Stimulated activated naive B cell treated with anti-CD40 and anti-IgM and Interleukin-4, amounts not matched to agents 10 μg/mL and 1 μg/mL and 100 μg/mL, for 72 hours (primary cell): ENCODE measurements at regions not wholly inside any gene's neighbourhood (a gene's known extent, or its start where the extent isn't known, plus 50 kb on each side); places are given as distances from the start of the nearest gene placed in this dataset.

Source experiments
- ATAC-seq, 2 donors: fragments of 150-1000 bp; cut with Tn5 transposase; replicated peaks; 2 replicates each; pipeline ENCODE4 v1.10.0; 2021; ENCODE audit warnings: moderate library complexity in 1 of 2
- DNase-seq: peaks from one replicate; pipeline ENCODE4 v3.0.0; 2021
- H3K27ac Mint-ChIP-seq: one replicate; pipeline ENCODE4 v1.8.0; 2022; ENCODE audit warnings: mild to moderate bottlenecking, mixed read lengths
- H3K27me3 Mint-ChIP-seq, 2 donors: one replicate each; pipeline ENCODE4 v1.8.0; 2022; ENCODE audit warnings: mixed read lengths in 2 of 2
- H3K36me3 Mint-ChIP-seq, 2 donors: one replicate each; pipeline ENCODE4 v1.8.0; 2022; ENCODE audit warnings: mixed read lengths in 2 of 2, mild to moderate bottlenecking in 1 of 2
- H3K4me1 Mint-ChIP-seq, 2 donors: one replicate each; pipeline ENCODE4 v1.8.0; 2022; ENCODE audit warnings: mixed read lengths in 2 of 2, mild to moderate bottlenecking in 1 of 2
- H3K4me3 Mint-ChIP-seq, 2 donors: one replicate each; pipeline ENCODE4 v1.8.0; 2022; ENCODE audit warnings: mild to moderate bottlenecking in 2 of 2, mixed read lengths in 2 of 2, moderate library complexity in 1 of 2
- H3K9me3 Mint-ChIP-seq, 2 donors: one replicate each; pipeline ENCODE4 v1.8.0; 2022; ENCODE audit warnings: mixed read lengths in 2 of 2, mild to moderate bottlenecking in 1 of 2

DNA sequence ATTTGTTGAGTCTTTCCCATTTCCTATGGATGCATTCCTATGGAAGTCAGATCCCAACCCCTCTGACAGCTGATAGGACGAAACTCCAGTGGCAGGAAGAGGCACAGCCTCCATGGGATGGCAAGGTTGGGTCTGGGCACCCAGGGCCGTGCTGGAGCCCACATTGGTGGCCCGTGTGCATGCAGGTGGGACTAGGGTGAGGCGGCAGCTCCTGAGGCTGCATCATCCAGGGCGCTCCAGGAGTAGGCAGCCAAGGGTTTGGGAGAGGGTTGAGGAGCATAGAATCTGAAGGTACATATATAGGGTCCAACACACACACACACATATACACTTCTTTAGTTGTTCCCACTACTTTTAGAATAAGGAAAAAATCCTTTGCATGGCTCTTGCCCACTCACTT is 81.4 kb upstream of the BMPER start:
- peaks cover 5 to 7% of the 10 kb centered on the region in 2 donors for H3K9me3 Mint-ChIP-seq
- H3K4me3 Mint-ChIP-seq, result no peak overlapping the region
- DNase-seq (no peak), ATAC-seq (no peak)
- no peaks in the 10 kb centered on the region for H3K27me3 Mint-ChIP-seq
- H3K36me3 Mint-ChIP-seq, result no peaks in the 10 kb centered on the region
- no peaks in the 10 kb centered on the region for H3K4me1 Mint-ChIP-seq
- no peak overlapping the region for H3K27ac Mint-ChIP-seq

DNA sequence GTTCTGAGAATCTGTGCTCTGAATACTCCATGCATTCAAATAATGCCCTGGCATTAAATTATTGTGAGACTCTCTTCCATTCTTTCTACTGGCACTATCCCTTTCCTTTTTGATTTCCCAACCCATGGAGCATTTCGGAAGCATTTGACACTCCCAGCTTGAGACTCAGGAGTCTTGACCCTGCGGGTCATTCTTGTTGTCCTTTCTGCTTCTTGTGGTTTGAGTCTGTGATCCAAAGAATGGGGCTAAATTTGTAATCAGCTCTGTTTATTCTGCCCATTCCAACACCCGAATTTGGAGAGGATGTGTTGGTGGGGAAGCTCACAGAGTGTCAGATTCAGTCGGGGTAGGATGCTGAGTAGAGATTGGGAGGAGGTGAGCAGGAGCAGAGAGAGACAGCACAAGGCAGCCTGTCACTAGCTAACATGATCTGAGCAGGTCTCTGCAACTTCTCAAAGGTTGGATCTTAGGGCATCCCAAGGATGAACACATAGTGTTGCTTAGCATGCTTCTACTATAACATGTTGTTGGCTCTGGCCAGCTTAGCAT is 80.4 kb upstream of the BMPER start:
- ATAC-seq (no peak), DNase-seq (no peak)
- Mint-ChIP-seq H3K4me1 (no peaks in the 10 kb centered on the region), H3K36me3 (no peaks in the 10 kb centered on the region), H3K9me3 (peaks cover 2 to 3% of the 10 kb centered on the region in 2 donors), H3K27me3 (no peaks in the 10 kb centered on the region), H3K4me3 (no peak overlapping the region), H3K27ac (no peak overlapping the region)

DNA sequence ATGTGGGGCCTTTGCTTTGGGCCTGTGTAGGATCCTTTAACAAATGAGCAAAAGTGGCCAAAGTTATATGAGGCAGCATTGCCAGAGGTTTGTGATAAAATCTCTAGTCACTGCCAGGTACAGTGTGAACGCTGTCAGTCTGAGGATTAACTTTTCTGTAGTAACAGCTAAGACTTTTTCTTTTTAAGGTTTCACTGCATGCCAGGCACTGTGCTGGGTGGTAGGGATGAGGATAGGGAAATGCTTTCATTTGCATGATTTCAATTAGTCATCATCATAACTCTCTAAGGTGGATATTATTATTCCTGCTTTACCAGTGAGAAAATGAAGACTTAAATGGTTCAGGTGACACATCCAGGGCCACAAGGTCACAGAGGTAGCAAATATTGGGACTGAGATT is 79.7 kb upstream of the BMPER start:
- Mint-ChIP-seq H3K27ac (no peak overlapping the region), H3K27me3 (no peaks in the 10 kb centered on the region), H3K4me1 (no peaks in the 10 kb centered on the region), H3K9me3 (peaks cover 0 to 5% of the 10 kb centered on the region in 2 donors), H3K36me3 (no peaks in the 10 kb centered on the region), H3K4me3 (no peak overlapping the region)
- ATAC-seq (no peak), DNase-seq (no peak)

DNA sequence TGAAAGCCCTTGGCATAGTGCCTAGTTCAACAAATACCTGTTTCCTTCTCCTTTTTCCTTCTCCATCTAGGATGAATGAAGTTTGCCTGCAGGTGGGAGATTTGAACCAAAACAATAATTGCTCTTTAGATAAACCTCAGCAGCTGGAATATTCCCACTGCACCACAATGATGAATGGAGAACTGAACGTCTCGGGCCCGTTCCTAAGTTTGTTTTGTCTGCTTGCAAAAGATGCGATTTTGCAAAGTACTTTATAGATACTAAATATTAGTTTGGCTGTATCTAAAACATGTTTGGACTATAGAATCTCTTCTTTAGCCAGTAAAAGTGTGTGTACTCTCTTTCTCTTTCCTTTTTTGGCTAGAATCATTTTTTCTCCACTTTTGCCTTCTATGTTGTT is 75.8 kb upstream of the BMPER start:
- Mint-ChIP-seq H3K4me1 (no peaks in the 10 kb centered on the region), H3K36me3 (no peaks in the 10 kb centered on the region), H3K27me3 (no peaks in the 10 kb centered on the region), H3K9me3 (peaks cover 0 to 7% of the 10 kb centered on the region in 2 donors), H3K4me3 (no peak overlapping the region), H3K27ac (no peak overlapping the region)
- ATAC-seq (no peak), DNase-seq (no peak)

DNA sequence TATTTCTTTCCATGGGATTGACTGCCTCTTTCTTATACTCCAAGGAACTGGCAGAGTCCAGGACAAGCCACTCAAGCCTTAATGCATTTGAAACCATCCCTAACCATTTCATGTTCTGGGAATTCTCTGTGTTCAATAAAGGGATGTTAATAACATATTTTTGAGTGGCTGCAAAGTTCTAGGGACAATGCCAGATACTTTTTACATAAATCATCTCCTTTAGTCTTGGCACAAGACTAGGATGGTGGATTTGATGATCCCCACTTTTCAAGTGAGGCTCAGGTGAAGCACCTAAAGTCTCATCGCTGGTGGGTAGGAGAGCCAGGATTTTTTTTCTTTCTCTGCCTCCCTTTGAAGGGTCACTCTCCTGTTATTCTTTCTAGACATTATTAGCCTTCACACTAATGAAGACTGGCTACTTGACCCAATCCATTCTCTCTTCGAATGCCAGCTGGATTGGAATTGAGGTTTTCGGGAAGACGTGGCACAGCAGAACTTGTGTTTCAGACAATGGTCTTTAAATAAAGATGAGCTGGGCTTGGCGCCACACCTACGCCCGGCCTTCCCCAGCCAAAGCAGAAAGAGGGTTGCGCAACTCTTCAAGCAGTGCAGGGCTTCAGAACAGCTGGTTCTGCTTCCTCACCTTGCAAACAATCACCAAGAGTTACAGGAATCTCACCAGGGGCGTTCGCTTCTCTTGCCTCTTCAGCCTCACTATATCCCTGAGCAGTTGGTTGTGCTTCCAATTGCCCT is 73.8 kb upstream of the BMPER start:
- no peaks in the 10 kb centered on the region for H3K36me3 Mint-ChIP-seq
- no peak for ATAC-seq

DNA sequence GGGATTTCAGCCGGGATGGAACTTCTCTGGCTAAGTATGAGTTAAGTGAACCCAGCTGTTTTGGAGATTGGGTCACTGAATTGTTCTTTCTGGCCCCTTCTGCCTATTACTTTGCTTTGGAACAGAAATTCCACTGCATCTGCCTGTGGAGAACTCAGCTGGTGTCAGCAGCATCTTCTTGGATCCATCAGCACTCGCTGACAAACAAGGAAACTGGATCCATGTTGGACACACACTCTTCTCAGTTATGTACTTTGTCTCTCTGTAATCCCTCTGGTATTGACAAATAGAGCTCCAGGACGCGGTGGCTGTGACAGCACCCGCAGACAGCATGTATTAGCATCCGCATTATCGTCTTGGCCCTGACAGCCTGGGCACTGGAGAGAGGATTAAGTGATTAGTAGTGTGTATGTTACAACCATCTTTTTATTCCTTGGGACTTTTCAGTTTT is 73.0 kb upstream of the BMPER start:
- H3K4me1 Mint-ChIP-seq, result no peaks in the 10 kb centered on the region
- DNase-seq (no peak), ATAC-seq (no peak)

More for the DNA sequence above, 73.8 kb upstream of the BMPER start:
- Mint-ChIP-seq H3K4me3 (no peak overlapping the region), H3K27me3 (no peaks in the 10 kb centered on the region), H3K4me1 (no peaks in the 10 kb centered on the region), H3K9me3 (peaks cover under 1 to 8% of the 10 kb centered on the region in 2 donors), H3K27ac (no peak overlapping the region)
- no peak for DNase-seq

DNA sequence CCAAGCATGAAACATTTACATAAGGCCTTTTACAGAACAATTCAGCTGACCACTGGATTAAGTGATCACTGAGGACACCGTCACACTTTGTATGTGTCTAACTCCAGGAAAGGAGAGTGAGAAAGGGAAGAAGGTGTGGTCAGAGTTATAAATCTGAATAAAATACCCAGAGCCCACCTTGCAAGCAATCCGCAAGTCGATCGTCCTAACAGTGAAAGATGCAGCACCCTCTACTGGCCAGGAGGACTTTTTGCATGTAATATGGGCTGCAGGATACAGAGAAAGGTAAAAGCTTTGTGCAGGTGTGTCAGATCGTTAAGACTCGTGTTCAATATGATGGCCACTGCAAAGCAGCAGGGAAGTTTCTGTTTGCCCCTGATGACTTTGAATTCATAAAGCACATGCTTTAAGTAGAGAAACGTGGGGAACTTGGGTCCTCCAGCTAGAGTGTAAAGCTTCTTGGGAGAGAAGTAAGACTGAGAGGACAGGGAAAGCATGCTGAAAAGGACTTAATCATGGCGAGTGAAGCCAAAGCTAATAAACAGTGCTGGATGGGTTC is 68.5 kb upstream of the BMPER start:
- no peaks in the 10 kb centered on the region for H3K27me3 Mint-ChIP-seq
- no peak for DNase-seq
- no peak overlapping the region for H3K27ac Mint-ChIP-seq
- H3K4me1 Mint-ChIP-seq, result no peaks in the 10 kb centered on the region
- no peak overlapping the region for H3K4me3 Mint-ChIP-seq
- peaks cover 8 to 9% of the 10 kb centered on the region in 2 donors for H3K9me3 Mint-ChIP-seq
- ATAC-seq, result no peak
- no peaks in the 10 kb centered on the region for H3K36me3 Mint-ChIP-seq

More for the DNA sequence above, 73.0 kb upstream of the BMPER start:
- Mint-ChIP-seq H3K27me3 (no peaks in the 10 kb centered on the region), H3K27ac (no peak overlapping the region), H3K4me3 (no peak overlapping the region), H3K9me3 (peaks cover 4 to 13% of the 10 kb centered on the region in 2 donors), H3K36me3 (no peaks in the 10 kb centered on the region)

DNA sequence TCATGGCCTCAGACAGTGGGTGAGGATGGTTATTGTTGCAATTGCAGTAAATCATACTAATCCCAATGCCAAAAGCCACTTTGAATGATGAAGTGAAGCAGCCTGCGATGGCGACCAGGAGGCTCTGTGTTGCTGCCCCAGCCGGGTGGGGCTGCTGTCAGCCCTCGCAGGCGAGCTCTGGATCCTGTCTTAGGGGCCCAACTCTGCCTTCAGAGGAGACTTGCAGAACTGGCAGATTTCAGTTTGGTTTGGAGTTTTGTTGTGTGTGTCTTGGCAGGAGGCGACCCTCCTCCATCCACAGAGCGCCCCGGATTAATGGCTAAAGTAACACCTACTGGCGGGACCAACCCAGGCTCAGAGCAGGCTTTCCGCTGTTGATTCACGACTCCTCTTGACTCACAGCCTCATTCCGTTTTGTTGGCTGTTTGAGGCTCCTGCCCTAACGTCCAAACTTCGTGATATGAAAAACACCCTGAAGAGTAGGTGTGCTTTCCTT is 67.9 kb upstream of the BMPER start:
- ATAC-seq, result no peak
- DNase-seq, result no peak
- H3K4me1 Mint-ChIP-seq, result no peaks in the 10 kb centered on the region
- no peaks in the 10 kb centered on the region for H3K27me3 Mint-ChIP-seq
- H3K27ac Mint-ChIP-seq, result no peak overlapping the region
- H3K4me3 Mint-ChIP-seq, result no peak overlapping the region
- no peaks in the 10 kb centered on the region for H3K36me3 Mint-ChIP-seq
- H3K9me3 Mint-ChIP-seq, result peaks cover 8 to 9% of the 10 kb centered on the region in 2 donors

DNA sequence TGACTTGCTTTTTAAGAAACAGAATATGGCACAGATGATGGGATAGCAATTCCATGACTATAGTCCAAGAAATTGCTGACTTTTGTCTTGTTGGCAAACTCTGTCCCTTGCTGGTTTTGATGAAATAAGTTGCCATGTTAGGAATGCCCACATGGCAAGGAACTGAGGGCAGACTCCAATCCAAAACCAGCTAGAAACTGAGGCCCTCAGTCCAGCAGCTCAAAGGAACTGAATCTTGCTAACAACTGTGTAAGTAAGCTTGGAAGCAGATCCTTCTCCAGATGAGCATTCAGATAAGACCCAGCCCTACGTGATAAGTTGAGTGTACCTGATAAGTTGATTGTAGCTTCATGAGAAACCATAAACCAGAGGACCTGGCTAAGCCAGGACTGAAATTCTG is 64.3 kb upstream of the BMPER start:
- Mint-ChIP-seq H3K4me3 (no peak overlapping the region), H3K27me3 (no peaks in the 10 kb centered on the region), H3K36me3 (no peaks in the 10 kb centered on the region), H3K27ac (no peak overlapping the region), H3K9me3 (peaks cover 5 to 9% of the 10 kb centered on the region in 2 donors), H3K4me1 (no peaks in the 10 kb centered on the region)
- ATAC-seq (no peak), DNase-seq (no peak)

DNA sequence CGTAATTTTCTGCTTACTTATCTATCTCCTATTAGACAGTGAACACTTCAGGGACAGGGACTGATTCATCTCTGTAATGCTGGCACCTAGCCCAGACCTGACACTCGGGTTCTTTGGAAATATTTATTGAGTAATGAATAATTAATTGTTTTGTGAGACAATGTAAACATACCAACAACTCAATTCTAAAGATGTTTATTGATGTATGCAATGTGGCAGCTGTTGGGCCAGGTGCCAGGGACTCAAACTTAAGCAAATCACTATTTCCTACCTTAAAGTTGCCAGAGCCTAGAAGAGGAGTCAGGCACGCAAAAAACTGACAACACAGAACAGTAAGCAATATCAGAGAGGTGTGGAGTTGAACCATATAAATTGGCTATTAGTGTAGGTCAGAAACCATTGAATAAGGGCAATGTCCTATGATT is 63.6 kb upstream of the BMPER start:
- H3K27me3 Mint-ChIP-seq, result no peaks in the 10 kb centered on the region
- no peaks in the 10 kb centered on the region for H3K4me1 Mint-ChIP-seq
- ATAC-seq (no peak), DNase-seq (no peak)
- H3K36me3 Mint-ChIP-seq, result no peaks in the 10 kb centered on the region
- H3K9me3 Mint-ChIP-seq, result peaks cover 3 to 6% of the 10 kb centered on the region in 2 donors
- H3K27ac Mint-ChIP-seq, result no peak overlapping the region
- no peak overlapping the region for H3K4me3 Mint-ChIP-seq

DNA sequence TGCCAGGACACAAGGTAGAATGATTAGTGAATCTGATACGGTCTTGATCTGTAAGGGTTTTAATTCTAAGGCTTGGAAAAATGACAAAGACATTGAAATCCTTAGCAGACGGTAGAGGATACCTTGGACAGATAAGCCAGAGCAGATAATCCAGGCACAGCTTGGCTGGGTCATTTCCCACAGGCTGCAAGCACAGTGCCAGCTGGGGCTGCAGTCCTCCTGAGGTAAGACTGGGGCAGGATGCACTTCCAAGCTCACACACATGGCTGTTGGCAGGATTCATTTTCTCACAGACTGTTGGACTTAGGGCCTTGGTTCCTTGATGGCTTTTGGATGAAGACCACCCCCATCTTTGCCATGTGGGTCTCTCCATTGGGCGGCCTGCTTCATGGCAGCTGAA is 63.2 kb upstream of the BMPER start:
- H3K27me3 Mint-ChIP-seq, result no peaks in the 10 kb centered on the region
- no peaks in the 10 kb centered on the region for H3K36me3 Mint-ChIP-seq
- H3K4me1 Mint-ChIP-seq, result no peaks in the 10 kb centered on the region
- peak overlapping the region; percentile 27 for H3K27ac Mint-ChIP-seq
- no peak for DNase-seq
- no peak overlapping the region for H3K4me3 Mint-ChIP-seq
- no peak for ATAC-seq
- H3K9me3 Mint-ChIP-seq, result peaks cover 0 to 4% of the 10 kb centered on the region in 2 donors

DNA sequence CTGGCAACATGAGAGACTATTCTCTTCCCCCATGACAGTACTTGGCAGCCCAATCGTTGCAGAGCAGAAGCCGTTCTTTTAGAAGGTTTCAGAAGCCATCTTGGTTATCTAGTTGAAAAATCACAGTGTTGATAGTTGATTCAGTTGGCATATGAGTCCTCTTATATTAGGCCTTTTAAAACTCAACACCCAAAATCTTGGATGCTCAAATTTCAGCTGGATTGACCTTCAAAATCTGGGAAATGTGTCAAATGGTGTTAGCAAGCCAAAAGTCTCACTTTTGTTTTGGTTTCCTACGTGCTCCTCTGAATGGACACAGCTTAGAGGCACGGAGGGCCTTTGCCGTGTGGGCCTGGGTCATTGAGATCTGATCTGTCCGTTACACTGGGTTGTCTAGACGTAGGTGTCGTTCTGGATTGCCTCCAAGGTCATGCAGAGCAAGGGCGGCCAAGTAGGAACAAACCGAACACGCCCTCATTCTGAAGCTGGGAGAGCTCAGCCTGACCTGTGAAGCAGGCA is 59.3 kb upstream of the BMPER start:
- Mint-ChIP-seq H3K27ac (no peak overlapping the region), H3K4me1 (no peaks in the 10 kb centered on the region), H3K4me3 (no peak overlapping the region), H3K27me3 (no peaks in the 10 kb centered on the region), H3K9me3 (no peaks in the 10 kb centered on the region), H3K36me3 (no peaks in the 10 kb centered on the region)
- ATAC-seq (no peak), DNase-seq (no peak)

DNA sequence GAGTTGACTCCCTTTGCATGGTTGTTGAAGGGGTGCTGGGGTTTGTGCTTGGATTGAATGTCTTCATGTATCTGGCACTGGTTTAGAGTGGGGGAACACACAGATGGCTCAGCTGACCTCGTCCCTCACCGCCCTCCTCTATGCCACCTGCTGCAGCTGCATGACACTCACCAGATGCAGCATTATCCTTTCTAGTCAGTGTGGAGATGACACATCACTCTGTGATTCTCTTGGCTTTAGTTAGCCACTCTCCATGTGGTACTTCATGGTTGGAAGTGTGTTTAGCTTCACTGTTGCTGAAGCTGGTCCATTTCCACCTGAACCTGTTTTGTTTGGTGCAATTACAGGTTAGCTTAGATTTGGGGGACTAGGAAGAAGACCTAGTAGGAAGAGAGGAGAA is 56.3 kb upstream of the BMPER start:
- no peaks in the 10 kb centered on the region for H3K4me1 Mint-ChIP-seq
- no peak overlapping the region for H3K27ac Mint-ChIP-seq
- no peaks in the 10 kb centered on the region for H3K36me3 Mint-ChIP-seq
- ATAC-seq (no peak), DNase-seq (no peak)
- peaks cover 0 to under 1% of the 10 kb centered on the region in 2 donors for H3K27me3 Mint-ChIP-seq
- H3K9me3 Mint-ChIP-seq, result no peaks in the 10 kb centered on the region
- no peak overlapping the region for H3K4me3 Mint-ChIP-seq

DNA sequence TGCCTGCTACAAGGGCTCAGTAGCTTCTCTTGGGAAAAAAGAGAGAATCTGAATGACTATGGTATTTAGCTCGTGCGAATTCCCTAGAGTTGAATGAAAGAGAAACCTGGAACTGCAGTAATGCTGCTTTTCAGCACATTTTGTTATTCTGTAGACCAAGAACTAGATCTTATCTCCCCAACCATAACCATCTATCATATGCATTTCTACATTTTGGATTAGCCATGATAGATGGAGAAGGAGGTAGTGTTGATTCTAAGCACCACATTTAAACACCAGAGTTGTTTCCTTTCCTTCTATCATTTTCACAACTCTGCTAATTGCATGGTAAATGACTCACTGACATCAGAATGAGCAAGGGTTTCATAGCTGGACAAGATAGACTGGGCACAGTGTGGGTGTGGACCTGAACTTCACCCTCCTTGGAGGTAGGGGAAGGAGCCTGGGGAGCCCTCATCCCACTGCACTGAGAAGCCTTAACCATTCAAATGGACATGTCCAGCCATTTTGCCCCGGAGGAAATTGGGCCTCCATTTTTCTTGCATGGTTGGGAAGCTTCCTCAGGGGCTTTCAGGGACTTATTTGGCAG is 55.3 kb upstream of the BMPER start:
- H3K27me3 Mint-ChIP-seq, result peaks cover 0 to 11% of the 10 kb centered on the region in 2 donors
- ATAC-seq (no peak), DNase-seq (no peak)
- no peaks in the 10 kb centered on the region for H3K4me1 Mint-ChIP-seq
- H3K36me3 Mint-ChIP-seq, result no peaks in the 10 kb centered on the region
- no peak overlapping the region for H3K27ac Mint-ChIP-seq
- H3K4me3 Mint-ChIP-seq, result no peak overlapping the region
- no peaks in the 10 kb centered on the region for H3K9me3 Mint-ChIP-seq
